Activated T-cell treated with anti-CD3 and anti-CD28 coated beads for 1 hour (primary cell): ENCODE measurements at regions not wholly inside any gene's neighbourhood (a gene's known extent, or its start where the extent isn't known, plus 50 kb on each side); places are given as distances from the start of the nearest gene placed in this dataset.

Source experiments
- DNase-seq: peaks from one replicate; pipeline ENCODE4 v3.0.0-alpha.2; 2020; ENCODE audit warnings: low read depth

DNA sequence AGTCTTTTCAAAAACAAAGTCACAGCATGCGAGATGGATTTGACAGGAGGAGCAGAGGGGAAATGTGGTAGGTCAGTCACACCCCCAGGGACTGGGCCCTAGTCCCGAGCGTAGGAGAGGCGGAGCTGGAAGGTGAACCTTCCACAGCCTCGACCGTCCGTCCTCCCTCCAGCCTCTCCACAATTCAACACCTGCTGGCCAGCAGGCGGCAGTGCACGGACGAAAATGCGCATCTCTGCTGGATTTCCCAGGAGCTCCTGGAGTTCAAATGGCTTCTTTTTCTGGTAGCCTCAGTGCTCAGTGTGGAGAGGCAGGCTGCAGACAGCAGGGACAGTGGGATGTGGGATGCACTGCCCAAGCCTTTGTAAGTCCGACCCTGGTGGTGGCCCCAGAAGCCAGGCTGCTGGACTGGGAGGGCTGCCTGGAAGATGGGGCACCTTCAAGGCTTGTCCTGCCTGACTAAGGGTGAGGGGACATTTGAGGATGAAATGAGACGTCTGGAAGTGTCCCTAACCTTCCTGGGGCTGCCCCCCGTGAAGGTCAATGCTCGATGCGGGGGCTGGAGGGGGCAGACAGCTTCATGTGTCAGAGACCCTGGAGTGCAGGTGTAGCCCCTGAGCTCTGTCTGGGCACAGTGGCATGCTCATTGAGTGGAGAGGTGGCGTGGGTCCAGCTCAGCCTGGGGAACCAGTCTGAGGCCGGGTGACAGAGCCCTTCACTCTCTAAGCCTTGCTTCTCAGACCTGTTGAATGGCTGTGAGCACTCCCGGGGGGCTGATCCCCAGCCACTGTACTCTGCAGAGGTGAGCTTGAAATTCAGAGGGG, 189.5 kb downstream of the TFCP2L1 start:
- DNase-seq: no peak

DNA sequence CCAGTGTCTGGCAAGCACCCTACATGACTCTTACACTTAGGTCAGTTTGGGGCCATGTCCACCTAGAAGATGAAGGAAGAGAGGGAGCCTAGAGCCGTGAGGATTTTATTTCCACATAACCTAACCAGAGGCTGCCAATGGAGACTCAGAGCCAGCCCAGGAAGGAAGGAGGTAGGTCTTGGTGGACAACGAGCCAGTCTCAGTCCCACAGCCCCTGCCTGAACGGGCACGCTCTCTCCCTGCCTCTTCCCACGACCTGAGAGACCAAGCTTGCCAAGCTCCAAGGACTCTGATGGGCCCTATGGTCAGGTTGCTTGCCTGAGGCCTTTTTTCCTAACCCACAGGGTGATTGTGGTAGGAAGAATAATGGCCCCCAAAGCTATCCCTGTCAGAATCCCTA, 188.4 kb downstream of the TFCP2L1 start:
- no peak for DNase-seq

DNA sequence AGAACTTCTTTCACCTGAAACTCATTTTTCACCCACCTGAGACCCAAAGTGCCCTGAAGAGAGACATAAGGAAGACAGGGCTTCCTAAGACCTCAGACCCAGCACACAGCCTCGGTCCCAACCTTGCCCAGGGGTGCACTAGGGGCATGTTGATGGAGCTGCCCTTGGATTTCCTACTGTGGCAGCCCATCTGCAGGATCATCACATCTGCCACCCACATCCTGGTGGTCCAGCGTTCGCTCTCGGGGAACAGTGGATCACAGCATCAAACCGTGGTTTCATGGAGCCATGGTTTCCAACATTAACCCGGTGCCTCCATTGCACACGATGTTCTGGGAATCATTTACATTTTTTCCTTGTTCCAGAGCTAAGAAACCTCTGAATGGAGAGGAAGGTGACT, 186.4 kb downstream of the TFCP2L1 start:
- DNase-seq: no peak

DNA sequence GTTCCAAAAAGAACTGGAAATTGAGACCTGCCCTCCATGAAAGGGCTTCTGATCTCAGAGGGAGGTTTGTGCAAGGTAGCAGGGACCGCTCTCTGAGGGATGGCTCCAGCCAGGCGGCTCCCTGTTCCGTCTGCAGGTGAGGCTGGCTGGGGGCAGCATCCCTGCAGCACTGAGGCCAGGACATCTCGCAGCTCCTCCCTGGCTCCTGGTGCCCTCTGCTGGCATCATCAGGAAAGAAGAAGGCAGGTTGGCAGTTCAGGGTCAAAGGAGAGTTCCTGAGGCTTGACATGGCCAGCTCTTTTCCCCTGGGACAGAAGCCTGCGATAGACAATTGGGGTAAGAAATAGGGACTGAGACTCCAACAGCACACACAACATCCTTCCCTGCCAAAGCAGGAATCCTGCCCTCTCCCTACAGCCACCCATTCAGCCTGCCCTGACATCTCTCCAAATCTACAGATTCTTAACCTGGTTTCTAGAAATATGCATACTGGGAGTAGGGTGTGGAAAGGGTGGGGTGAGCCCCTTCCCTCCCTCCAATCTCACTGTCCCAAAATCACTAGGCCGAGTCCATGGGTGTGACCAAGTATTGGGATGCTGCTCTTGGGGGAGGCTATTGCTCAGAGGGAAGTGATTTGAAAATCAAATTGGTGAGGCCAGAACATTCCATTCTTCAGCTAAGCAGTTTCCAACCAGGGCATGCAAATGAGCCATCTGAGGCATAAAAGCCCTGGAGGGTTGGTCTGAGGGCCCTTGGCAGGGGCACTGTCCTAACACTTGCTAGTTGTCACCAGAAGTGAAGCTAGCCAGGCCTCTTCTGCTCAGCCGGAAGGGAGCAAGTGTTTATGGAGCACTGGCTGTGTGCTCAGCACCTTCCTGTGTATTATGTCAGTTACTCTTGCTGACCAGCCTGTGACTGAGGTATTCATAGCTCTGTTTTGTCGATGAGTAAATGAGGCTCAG, 185.4 kb downstream of the TFCP2L1 start:
- DNase-seq: no peak

DNA sequence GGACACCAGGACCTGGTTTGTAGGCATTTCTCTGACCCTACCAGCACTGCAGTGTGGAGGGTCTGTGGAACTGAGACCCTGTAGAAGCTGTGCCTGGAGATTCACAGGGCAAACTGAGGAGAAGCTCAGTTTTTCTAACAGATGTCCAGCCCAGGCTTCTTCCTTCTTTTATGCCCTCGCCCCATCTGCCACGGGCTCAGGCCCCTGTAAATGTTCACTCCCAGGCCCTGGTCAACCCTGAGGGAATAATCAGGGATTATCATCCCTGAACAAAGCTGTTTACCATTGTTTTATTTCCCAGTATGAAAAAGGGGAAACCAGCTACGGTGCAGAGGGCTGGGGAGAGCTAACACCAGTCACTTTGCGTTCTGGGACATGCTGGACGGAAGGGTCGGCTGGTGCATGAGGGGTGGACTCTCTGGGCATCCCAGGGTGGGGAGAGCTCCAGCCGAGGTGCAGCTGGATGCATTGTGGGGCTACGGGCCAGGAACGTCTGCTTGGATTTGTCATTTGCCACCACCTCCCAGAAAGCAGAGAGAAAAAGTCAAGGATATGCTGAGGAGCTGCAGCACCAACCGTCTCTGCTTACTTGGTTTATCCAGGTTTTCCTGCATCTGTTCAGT, 183.8 kb downstream of the TFCP2L1 start:
- DNase-seq: no peak

DNA sequence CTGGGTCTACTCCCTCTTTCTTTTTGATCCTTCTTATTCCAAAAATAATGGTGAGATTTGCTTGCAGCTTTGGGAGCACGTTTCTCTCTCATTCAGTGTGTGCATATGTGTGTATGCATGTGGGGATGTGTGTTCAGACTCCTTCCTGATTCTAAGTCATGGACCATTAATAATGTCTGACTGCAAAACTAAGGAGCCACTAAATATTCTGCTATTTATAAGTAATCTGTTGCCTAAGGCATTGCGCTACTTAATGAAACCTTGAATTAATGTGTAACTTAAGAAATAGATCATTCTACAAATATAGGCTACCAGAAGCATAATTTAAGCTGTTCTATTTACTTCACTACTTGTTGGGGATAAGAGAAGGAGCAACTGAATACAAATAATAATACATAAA, 182.1 kb downstream of the TFCP2L1 start:
- no peak for DNase-seq

DNA sequence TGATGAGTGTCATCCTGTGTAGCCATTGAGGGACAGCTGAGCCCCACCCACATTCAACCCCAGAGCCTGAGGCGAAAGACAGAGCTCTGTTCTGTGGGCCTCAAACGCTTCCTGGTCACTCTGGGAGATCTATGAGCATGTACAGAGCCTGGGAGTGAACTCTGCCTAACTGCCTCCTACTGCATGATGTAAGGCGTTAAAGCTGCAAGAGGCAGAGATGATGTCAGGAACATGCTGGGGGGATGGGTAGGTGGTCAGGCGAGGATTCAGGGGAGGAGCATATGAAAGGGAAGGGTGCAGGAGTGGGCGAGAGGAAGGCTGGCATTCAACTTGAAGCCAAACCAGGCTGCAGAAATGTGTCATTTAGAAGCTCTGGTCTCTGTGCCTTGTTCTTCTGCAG, 181.0 kb downstream of the TFCP2L1 start:
- DNase-seq: no peak

DNA sequence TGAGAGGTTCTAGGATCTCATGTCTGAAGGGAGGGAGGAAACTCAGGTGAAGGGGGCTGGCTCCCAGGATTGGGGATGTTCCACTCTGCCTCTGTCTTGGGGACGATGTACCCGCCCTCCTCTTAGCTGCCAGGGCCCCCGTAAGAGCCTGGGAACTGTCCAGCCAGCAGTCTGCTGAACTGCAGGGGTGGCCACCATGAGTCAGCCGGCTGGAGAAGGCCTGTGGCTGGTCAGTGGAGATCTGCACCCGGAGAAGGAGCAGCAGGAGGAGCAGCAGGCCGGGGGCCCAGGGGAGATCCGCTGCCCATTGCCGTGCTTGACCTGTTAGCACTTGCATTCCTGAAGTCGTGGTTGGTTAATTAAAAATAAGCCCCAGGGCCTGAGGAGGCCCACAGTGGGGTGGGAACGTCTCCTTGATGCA, 180.3 kb downstream of the TFCP2L1 start:
- DNase-seq: no peak

DNA sequence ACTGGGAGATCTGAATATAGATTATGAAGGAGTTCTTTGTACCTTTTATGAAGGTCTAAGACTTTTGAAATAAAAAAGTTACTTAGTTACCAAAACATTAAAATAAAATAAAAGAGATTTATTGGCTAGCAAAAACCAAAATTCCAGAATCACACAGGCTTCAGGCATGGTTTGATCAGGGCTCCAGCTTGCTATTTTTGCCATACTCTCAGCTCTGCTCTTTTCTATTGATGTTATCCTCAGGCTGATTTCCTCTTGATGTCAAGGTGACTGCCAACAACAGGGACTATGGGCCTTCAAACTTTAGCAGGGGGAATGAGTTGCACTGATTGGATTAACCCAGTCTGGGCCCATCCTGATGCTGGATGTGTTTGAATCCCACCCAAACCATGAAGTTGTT, 174.1 kb downstream of the TFCP2L1 start:
- DNase-seq: no peak

DNA sequence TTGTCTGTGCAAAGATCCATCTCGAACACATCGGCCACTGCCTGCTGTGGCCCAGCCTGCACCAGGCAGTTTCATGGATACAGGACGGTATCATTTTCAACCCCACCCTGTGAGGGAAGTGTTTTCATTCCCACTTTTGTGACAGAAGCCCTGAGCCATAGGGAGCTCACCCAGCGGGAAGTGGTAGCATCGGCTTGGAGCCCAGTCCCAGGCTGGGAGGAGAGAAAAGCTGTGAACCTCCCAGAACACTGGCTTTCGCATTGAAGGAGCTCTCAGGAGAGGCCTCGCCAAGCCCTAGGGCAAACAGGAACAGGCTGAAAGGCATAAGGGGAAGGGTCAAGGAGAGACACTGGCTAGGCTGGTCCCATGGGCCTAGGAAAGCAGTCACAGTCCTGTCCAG, 166.1 kb downstream of the TFCP2L1 start:
- no peak for DNase-seq

DNA sequence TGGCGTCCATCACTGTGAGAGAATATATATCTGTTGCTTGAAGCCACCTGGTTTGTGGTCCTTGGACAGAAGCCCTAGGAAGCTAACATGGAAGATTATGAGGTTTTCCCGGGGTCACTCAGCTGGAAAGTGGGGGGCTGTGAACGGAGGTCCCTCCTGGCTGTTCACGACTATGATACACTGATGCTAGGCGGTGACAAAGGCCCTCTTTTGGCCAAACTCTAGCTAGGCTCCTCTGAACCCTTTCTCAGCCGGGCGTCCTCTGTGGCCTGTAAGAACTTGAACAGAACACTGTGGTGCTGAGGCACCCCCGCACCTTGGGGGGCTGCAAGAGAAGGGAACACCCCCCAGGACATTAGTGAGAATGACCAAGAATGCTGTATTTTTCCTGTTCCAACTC, 164.6 kb downstream of the TFCP2L1 start:
- DNase-seq: no peak

DNA sequence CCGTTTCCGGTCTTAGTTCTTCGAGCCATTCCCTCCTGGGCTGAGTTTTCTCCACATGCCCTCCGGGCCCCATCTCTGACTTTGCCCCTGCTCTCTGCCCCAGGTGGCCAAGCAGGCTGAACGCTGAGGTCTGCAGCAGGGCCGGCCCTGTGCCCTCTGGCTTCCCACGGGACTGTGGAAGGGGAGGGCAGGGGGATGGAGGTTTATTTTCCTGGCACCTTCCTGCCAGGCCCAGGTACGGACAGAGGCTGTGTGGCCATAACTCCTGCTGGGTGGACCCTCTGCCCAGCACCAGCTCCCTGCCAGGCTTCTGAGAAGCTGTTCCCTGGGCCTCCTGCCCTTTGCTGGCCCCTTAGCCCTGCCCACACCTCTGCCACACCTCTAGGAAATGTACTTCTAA, 164.0 kb downstream of the TFCP2L1 start:
- no peak for DNase-seq

DNA sequence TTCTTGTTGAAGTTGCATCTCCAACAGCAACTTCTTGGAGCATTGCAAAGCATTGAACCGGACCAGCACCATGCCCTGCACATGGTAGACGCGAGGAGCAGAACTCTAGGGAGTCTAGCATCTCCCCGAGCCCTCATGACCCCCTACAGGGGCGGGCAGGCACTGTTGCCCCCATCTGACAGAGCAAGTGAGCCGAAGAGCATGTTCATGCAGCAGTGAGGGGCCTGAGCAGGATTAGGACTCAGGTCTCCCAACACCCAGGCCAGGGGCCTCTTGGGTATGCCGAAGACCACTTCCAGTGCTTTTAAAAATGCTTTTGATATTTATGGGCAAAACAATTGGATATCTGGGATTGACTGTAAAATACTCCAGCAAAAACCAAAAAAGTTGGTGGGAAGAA, 163.3 kb downstream of the TFCP2L1 start:
- DNase-seq: no peak

DNA sequence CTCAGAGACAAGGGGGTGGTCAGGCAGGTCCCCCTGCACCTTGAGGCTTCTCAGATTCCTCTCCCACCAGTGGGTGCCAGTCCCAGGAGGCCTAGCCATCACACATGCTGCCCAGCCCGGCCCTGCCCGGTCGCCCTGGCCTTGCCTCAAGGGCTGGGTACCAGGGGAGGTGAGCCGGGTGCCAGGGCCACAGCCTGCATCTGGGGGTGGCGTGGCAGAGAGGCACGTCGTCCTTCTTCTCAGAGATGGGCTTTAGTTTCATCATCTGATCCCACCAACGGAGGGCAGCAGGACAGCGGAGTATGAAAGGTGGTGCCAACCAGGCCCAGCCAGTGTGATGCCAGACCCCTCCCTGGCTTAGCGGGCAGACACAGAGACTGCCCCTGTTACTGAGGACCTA, 161.7 kb downstream of the TFCP2L1 start:
- no peak for DNase-seq

DNA sequence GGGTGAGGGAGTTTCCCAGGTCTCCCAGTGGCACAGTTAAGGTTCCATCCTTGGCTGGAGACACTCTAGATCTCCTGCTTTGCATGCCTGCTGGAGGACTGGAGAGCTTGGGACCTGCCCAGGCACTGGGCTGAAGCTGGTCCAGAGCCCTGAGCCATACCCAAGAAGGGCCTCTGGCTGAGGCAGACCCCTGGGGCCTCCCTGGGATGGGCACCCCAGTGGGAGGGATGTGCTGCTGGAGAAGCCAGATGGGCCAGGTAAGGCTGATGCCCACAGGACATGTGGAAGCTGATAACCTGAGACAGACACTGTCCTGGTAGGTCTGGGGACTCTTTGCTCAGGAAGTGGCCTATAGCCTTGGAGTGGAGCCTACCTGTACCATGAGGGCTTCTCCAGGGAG, 160.7 kb downstream of the TFCP2L1 start:
- no peak for DNase-seq

DNA sequence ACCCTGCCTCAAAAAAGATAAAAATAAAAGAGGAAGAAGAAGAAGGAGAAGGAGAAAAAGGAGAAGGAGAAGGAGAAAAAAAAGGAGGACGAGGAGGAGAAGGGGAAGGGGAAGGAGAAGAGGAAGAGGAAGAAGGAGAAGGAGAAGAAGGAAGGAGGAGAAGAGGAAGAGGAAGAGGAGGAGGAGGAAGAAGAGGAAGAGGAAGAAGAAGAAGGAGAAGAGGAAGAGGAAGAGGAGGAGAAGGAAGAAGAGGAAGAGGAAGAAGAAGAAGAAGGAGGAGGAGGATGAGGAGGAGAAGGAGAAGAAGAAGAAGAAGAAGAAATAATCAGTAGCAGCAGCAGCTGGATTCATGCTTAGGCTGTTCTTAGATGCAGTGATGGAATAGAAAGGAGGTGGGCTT, 159.7 kb downstream of the TFCP2L1 start:
- no peak for DNase-seq

DNA sequence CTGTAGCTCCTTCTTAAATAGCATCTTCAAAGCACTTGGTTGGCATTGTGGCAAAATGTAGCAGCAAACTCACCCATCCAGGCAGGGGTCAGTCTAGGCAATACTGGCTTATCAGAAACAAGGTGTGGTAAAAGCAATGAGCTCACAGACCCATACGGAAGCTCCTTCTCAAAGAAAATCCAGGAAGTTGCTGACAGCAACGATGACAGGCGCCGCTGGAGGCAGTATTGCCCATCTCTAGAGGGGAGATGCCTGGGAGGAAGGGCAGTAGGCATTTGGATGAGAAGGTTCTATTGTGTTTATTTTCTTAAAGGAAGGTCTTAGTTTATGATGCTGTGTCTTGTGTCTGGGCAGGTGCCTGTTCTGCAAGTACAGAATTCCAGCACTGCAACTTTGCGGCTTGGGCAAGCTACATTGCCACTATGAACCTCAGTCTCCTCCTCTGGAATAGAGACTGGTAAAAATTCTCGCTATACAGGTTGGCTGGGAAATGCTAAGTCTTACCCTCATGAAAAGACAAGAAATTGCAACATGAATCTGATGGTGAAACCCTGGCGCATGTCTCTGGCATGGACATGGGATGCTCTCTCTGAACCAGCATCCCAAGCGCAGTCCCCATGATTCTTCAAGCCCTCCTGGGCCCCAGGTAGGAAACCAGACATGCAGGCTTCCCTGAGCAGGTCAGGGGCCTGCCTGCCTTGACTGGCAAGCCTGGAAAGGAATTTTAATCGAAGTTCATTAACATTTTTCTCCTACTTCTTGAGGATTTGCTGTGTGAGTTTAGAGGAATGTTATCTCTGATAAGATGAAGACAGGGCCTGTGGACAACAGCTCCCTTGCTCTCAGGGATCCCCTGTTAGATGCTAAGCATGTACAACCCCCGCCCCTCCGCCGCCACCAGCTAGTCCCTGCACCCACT, 156.0 kb downstream of the TFCP2L1 start:
- DNase-seq: no peak

DNA sequence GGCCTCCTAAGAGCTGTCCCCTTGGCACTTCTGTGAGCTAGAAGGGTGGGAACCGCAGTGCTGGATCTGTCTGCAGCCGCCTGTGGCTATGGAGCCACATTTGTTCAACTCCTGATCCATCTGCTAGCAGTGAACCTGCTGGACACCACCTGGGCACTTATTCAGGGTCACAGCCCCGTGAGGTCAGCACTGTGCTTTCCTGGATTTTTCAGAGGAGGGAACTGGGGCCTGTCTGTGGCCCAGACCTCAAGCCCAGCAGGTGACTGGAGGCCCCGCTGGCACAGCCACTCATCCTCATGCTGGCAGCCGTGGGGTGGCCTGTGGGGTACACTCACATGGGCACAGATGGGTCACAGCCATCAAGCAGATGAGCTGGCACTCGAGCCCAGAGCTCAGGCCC, 155.3 kb downstream of the TFCP2L1 start:
- DNase-seq: no peak

DNA sequence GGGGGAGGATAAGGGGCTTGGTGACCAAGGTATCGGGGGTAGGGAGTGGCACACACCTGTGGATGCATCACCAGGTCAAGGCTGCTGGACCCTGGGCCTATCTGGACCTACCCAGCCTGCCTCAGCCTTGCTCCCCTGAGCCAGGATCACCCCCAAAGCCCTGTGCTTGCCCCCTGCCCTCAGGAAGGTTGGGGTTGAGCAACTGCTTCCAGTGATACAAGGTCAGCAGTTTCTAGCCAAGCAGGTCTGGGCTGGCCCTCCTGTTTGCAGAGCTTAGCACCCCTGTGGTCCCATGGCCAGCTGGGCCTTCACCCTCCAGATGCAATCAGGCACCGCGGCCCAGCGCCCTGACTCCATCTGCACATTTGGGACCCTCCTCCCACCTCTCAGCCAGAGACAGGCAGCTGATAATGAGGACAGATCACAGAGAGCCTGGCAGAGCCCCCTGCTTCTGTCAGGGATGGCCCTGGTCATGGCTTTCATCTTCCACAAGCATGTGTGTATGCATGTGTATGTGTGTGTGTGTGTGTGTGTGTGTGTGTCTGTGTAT, 154.6 kb downstream of the TFCP2L1 start:
- DNase-seq: no peak

DNA sequence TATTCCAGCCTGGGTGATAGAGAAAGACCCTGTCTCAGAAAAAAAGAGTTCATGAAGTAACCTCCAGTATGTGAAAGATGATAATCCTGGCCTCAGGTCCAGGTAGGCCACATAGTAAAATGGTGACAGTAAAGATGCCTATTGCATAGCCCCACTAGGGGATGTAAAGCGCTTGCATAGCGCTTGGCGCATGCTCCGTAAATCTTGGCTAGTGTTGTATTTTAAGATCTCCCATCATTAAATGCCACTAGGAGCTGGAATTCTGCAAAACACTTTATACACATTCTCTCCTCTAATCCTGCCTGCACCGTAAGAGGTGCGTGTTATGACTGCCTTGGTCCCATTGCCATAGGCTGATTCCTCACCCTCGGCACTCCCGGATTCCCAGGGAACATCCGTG, 153.6 kb downstream of the TFCP2L1 start:
- no peak for DNase-seq

DNA sequence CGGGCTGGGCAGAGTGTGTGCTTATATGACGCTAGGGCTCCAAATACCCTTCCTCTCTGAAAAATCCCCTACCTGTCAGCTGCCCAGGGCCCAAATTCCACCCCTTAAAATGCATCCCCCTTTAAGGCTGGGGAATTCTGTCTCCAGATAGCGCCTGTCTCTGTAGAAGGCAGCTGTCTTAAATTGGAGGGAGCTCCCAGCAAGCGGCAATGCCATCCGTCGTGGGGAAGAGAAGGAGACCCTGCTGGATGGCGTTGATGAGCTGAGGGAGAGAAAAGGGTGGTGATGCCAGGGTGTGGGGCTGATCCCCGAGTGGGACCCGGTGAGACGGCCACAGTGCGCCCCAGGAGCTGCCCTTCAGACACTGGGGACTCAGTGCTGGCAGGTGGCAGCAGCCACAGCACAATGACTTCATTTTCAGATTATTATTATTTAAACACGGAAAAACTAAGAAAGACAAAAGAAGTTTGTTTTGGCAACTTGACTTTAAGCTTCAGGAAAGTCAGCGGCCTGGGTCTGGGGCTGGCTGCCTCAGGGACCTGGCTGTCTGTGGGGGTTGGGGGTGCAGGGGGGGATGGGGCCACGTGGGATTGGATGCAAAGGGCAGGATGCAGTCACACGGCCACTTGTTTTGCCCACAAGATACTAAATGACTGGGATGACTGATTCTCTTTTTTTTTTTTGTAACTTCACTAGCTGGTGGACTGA, 152.8 kb downstream of the TFCP2L1 start:
- no peak for DNase-seq
